BE2C (cell line): ENCODE measurements at regions not wholly inside any gene's neighbourhood (a gene's known extent, or its start where the extent isn't known, plus 50 kb on each side); places are given as distances from the start of the nearest gene placed in this dataset.

Experiments
- DNase-seq: peaks from one replicate; pipeline ENCODE4 v3.0.0-alpha.2; 2020
- H3K27me3 ChIP-seq: fragments of 250-450 bp; sonication (Bioruptor Pico); 2 replicates; pipeline ENCODE4 v1.5.1; 2020; ENCODE audit warnings: mild to moderate bottlenecking
- H3K36me3 ChIP-seq: fragments of 250-450 bp; sonication (Bioruptor Pico); 2 replicates; pipeline ENCODE4 v1.5.1; 2020; ENCODE audit warnings: mild to moderate bottlenecking
- H3K4me1 ChIP-seq: fragments of 250-450 bp; sonication (Bioruptor Pico); 2 replicates; pipeline ENCODE4 v1.5.1; 2020
- H3K4me3 ChIP-seq: 2 replicates; pipeline ENCODE4 v1.5.1; 2011; ENCODE audit warnings: low read depth, low read length
- H3K9me3 ChIP-seq: fragments of 250-450 bp; sonication (Bioruptor Pico); 2 replicates; pipeline ENCODE4 v1.5.1; 2020
- TF ChIP-seq, protein P1 (sequence below): IDR thresholded peaks from 2 replicates; pipeline ENCODE4 v1.5.1; 2012; ENCODE audit warnings: mild to moderate bottlenecking, low read depth, low read length

DNA sequence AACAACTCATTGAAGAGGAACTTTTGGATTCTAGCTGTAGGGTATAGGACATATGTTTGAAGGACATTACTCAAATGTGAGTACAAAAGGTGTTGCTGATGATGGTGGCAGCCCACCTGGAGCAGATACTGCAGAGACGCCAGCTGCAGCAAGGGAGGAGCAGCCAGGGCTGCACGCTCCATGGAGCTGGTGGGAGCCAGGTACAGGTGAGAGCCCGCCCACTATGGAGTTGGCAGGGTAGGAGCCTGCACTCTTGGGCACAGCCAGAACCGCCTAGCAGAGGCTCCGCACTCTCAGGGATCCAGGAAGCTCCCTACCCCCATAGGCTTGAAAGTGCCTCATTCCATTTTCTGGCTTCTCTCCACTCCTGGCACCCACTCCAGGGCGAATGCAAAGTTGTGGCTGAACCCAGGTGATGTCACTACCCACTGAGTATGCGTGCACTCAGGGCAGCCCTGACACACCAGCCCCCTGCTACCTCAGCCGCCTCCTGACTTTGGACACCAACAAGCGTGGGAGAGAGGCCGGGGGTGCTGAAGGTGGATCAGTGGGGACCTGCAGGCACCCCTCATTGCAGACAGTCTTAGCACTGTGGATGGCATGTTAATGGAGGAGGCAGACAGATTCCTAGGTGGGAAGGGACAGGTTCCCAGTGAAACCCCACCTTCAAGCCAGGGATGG is 761.1 kb downstream of the IPMK start:
- Histone ChIP-seq H3K4me1 (no peaks in the 10 kb centered on the region), H3K4me3 (no peak overlapping the region), H3K9me3 (no peaks in the 10 kb centered on the region), H3K27me3 (no peaks in the 10 kb centered on the region), H3K36me3 (no peaks in the 10 kb centered on the region)
- TF ChIP-seq, protein P1, sequence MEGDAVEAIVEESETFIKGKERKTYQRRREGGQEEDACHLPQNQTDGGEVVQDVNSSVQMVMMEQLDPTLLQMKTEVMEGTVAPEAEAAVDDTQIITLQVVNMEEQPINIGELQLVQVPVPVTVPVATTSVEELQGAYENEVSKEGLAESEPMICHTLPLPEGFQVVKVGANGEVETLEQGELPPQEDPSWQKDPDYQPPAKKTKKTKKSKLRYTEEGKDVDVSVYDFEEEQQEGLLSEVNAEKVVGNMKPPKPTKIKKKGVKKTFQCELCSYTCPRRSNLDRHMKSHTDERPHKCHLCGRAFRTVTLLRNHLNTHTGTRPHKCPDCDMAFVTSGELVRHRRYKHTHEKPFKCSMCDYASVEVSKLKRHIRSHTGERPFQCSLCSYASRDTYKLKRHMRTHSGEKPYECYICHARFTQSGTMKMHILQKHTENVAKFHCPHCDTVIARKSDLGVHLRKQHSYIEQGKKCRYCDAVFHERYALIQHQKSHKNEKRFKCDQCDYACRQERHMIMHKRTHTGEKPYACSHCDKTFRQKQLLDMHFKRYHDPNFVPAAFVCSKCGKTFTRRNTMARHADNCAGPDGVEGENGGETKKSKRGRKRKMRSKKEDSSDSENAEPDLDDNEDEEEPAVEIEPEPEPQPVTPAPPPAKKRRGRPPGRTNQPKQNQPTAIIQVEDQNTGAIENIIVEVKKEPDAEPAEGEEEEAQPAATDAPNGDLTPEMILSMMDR, result no peak
- no peak for DNase-seq

GRCh38 chr10:57494486-57494885 is 773.2 kb downstream of the IPMK start:
- DNase-seq, result no peak
- Histone ChIP-seq H3K4me1 (no peaks in the 10 kb centered on the region), H3K9me3 (no peaks in the 10 kb centered on the region), H3K4me3 (no peak overlapping the region), H3K36me3 (no peaks in the 10 kb centered on the region), H3K27me3 (no peaks in the 10 kb centered on the region)
- TF ChIP-seq, protein P1, result no peak

GRCh38 chr10:57482259-57482658 is 785.4 kb downstream of the IPMK start:
- no peaks in the 10 kb centered on the region for H3K9me3 ChIP-seq
- TF ChIP-seq, protein P1, result no peak
- H3K4me3 ChIP-seq, result no peak overlapping the region
- DNase-seq, result peak; percentile 70
- no peaks in the 10 kb centered on the region for H3K27me3 ChIP-seq
- peaks cover 12% of the 10 kb centered on the region for H3K4me1 ChIP-seq
- no peaks in the 10 kb centered on the region for H3K36me3 ChIP-seq

GRCh38 chr10:57472823-57473619 is 794.7 kb downstream of the IPMK start:
- peak; percentile 61 for DNase-seq
- Histone ChIP-seq H3K4me3 (no peak overlapping the region), H3K27me3 (no peaks in the 10 kb centered on the region), H3K4me1 (peaks cover 23% of the 10 kb centered on the region), H3K9me3 (no peaks in the 10 kb centered on the region), H3K36me3 (no peaks in the 10 kb centered on the region)
- TF ChIP-seq, protein P1, result no peak

GRCh38 chr10:57468894-57469432 is 798.7 kb downstream of the IPMK start:
- Histone ChIP-seq H3K4me3 (no peak overlapping the region), H3K9me3 (no peaks in the 10 kb centered on the region), H3K27me3 (no peaks in the 10 kb centered on the region), H3K36me3 (no peaks in the 10 kb centered on the region), H3K4me1 (peaks cover 30% of the 10 kb centered on the region)
- DNase-seq, result no peak
- TF ChIP-seq, protein P1, result no peak

DNA sequence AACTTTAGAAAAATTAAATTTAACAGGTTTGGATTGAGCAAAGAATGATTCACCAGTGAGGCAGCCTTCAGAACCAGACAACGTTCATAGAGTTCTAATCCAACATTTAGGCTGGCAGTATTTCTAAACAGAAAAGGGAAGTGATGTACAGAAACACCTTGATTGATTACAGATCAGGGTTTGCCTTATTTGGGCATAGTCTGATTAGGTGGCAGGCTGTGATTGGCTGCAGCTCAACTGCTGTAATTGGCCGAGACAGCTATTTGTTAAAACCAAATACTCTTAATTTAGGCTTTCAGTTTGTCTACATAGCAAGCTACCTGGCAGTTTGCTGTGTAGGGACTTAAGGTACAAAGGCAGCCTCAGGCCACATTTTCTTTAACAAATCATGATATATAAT is 802.5 kb downstream of the IPMK start:
- Histone ChIP-seq H3K36me3 (no peaks in the 10 kb centered on the region), H3K9me3 (no peaks in the 10 kb centered on the region), H3K4me3 (no peak overlapping the region), H3K4me1 (peaks cover 17% of the 10 kb centered on the region), H3K27me3 (no peaks in the 10 kb centered on the region)
- TF ChIP-seq, protein P1, result no peak
- DNase-seq, result no peak
